ENCODE measurements at regions not wholly inside any gene's neighbourhood (a gene's known extent, or its start where the extent isn't known, plus 50 kb on each side); places are given as distances from the start of the nearest gene placed in this dataset.

GRCh38 chr15:98530570-98530969 is 117.8 kb upstream of the IGF1R start:
- TF ChIP-seq EZH2phosphoT487 (IDR thresholded peaks at IDR 0.05; ENCODE audit: borderline replicate concordance, low read length) (no peak), CTCF (conservative IDR thresholded peaks at IDR 0.05; ENCODE audit: low read depth, low read length) (no peak), EZH2 (IDR thresholded peaks at IDR 0.05; ENCODE audit: low read length, unreplicated experiment) (no peak)
- no TSS peak for BruUV-seq (replicated peaks)
- Histone ChIP-seq H3K9me2 (replicated peaks; ENCODE audit: low read length) (no peaks in the 10 kb centered on the region), H2AFZ (ENCODE audit: low read length) (no peak overlapping the region), H3K4me3 (ENCODE audit: low read length) (no peak overlapping the region), H3K36me3 (ENCODE audit: low read depth, low read length) (no peaks in the 10 kb centered on the region), H3K9ac (ENCODE audit: low read length) (no peak overlapping the region), H3K27ac (ENCODE audit: low read length) (no peak overlapping the region), H3K9me3 (ENCODE audit: low read length) (no peaks in the 10 kb centered on the region), H3K4me1 (ENCODE audit: insufficient read depth, low read length) (no peaks in the 10 kb centered on the region), H3K27me3 (ENCODE audit: low read length) (peaks cover 54% of the 10 kb centered on the region), H4K20me1 (ENCODE audit: low read length) (no peaks in the 10 kb centered on the region), H3F3A (ENCODE audit: low read length, unreplicated experiment) (no peaks in the 10 kb centered on the region), H3K4me2 (ENCODE audit: low read length) (no peak overlapping the region), H3K79me2 (ENCODE audit: low read length) (no peaks in the 10 kb centered on the region)
- no peak for DNase-seq
- CTCF ChIA-PET: no interaction called here
- POLR2A ChIA-PET (ENCODE audit: unreplicated experiment): no interaction called here
- intact Hi-C loops (cut with micrococcal nuclease): no loop called here
- ATAC-seq: no peak

GRCh38 chr15:98532063-98532462 is 116.3 kb upstream of the IGF1R start:
- TF ChIP-seq EZH2phosphoT487 (IDR thresholded peaks at IDR 0.05; ENCODE audit: borderline replicate concordance, low read length) (no peak), CTCF (conservative IDR thresholded peaks at IDR 0.05; ENCODE audit: low read depth, low read length) (no peak), EZH2 (IDR thresholded peaks at IDR 0.05; ENCODE audit: low read length, unreplicated experiment) (no peak)
- Histone ChIP-seq H3K9me2 (replicated peaks; ENCODE audit: low read length) (no peaks in the 10 kb centered on the region), H3K4me1 (ENCODE audit: insufficient read depth, low read length) (no peaks in the 10 kb centered on the region), H2AFZ (ENCODE audit: low read length) (no peak overlapping the region), H3K79me2 (ENCODE audit: low read length) (no peaks in the 10 kb centered on the region), H3K36me3 (ENCODE audit: low read depth, low read length) (no peaks in the 10 kb centered on the region), H3F3A (ENCODE audit: low read length, unreplicated experiment) (no peaks in the 10 kb centered on the region), H3K9me3 (ENCODE audit: low read length) (no peaks in the 10 kb centered on the region), H3K4me3 (ENCODE audit: low read length) (no peak overlapping the region), H3K27ac (ENCODE audit: low read length) (no peak overlapping the region), H3K4me2 (ENCODE audit: low read length) (no peak overlapping the region), H4K20me1 (ENCODE audit: low read length) (no peaks in the 10 kb centered on the region), H3K9ac (ENCODE audit: low read length) (no peak overlapping the region), H3K27me3 (ENCODE audit: low read length) (peaks cover 63% of the 10 kb centered on the region)
- POLR2A ChIA-PET (ENCODE audit: unreplicated experiment): interaction anchor here (0.6 kb wide), 1 partner anchor 341 kb away, joined by 4 read pairs; no protein-coding TSS in a partner anchor
- ATAC-seq (no peak), DNase-seq (no peak)
- intact Hi-C loops (cut with micrococcal nuclease): no loop called here
- CTCF ChIA-PET: no interaction called here
- no TSS peak for BruUV-seq (replicated peaks)

- ChIA-PET POLR2A (ENCODE audit: unreplicated experiment) (no interaction called here), CTCF (no interaction called here)
- Histone ChIP-seq H3F3A (ENCODE audit: low read length, unreplicated experiment) (no peaks in the 10 kb centered on the region), H3K4me2 (ENCODE audit: low read length) (no peak overlapping the region), H2AFZ (ENCODE audit: low read length) (no peak overlapping the region), H3K4me3 (ENCODE audit: low read length) (no peak overlapping the region), H3K9ac (ENCODE audit: low read length) (no peak overlapping the region), H4K20me1 (ENCODE audit: low read length) (no peaks in the 10 kb centered on the region), H3K4me1 (ENCODE audit: insufficient read depth, low read length) (no peaks in the 10 kb centered on the region), H3K79me2 (ENCODE audit: low read length) (no peaks in the 10 kb centered on the region), H3K36me3 (ENCODE audit: low read depth, low read length) (no peaks in the 10 kb centered on the region), H3K9me2 (replicated peaks; ENCODE audit: low read length) (no peaks in the 10 kb centered on the region), H3K27me3 (ENCODE audit: low read length) (peaks cover 69% of the 10 kb centered on the region), H3K9me3 (ENCODE audit: low read length) (no peaks in the 10 kb centered on the region), H3K27ac (ENCODE audit: low read length) (no peak overlapping the region)
- intact Hi-C loops (cut with micrococcal nuclease): no loop called here
- DNase-seq: no peak
- no TSS peak for BruUV-seq (replicated peaks)
- TF ChIP-seq CTCF (conservative IDR thresholded peaks at IDR 0.05; ENCODE audit: low read depth, low read length) (no peak), EZH2 (IDR thresholded peaks at IDR 0.05; ENCODE audit: low read length, unreplicated experiment) (no peak), EZH2phosphoT487 (IDR thresholded peaks at IDR 0.05; ENCODE audit: borderline replicate concordance, low read length) (no peak)
- no peak for ATAC-seq
These were observed 111.4 kb upstream of the IGF1R start for GRCh38 chr15:98536976-98537375.
